Activated CD8-positive, alpha-beta T cell treated with anti-CD3 and anti-CD28 coated beads for 36 hours (primary cell): ENCODE measurements at regions not wholly inside any gene's neighbourhood (a gene's known extent, or its start where the extent isn't known, plus 50 kb on each side); places are given as distances from the start of the nearest gene placed in this dataset.

ENCODE experiments used
- ATAC-seq: fragments of 200-7000 bp; cut with Tn5 transposase; one replicate; pipeline ENCODE4 v1.10.0; 2021; ENCODE audit warnings: mild to moderate bottlenecking, moderate library complexity
- CTCF ChIA-PET: fragments of 350-600 bp; sonication (Branson Sonifier 250); formaldehyde crosslinking; loops from one replicate; lab custom pipeline; 2021; ENCODE audit warnings: antibody characterized with exemption; lab: Charles Lee
- POLR2A ChIA-PET: fragments of 350-600 bp; sonication (Branson Sonifier 250); formaldehyde crosslinking; loops from one replicate; lab custom pipeline; 2021; ENCODE audit warnings: antibody characterized with exemption; lab: Charles Lee
- DNase-seq: peaks from one replicate; pipeline ENCODE4 v3.0.0-alpha.2; 2020
- H3K27ac Mint-ChIP-seq: one replicate; pipeline ENCODE4 v1.8.0; 2021; ENCODE audit warnings: mild to moderate bottlenecking, mixed read lengths
- H3K27me3 Mint-ChIP-seq: one replicate; pipeline ENCODE4 v1.8.0; 2021; ENCODE audit warnings: mixed read lengths
- H3K36me3 Mint-ChIP-seq: one replicate; pipeline ENCODE4 v1.8.0; 2021; ENCODE audit warnings: low read depth, mixed read lengths
- H3K4me1 Mint-ChIP-seq: one replicate; pipeline ENCODE4 v1.8.0; 2021; ENCODE audit warnings: low read depth, mixed read lengths
- H3K4me3 Mint-ChIP-seq: one replicate; pipeline ENCODE4 v1.8.0; 2021; ENCODE audit warnings: mild to moderate bottlenecking, moderate library complexity, mixed read lengths
- H3K9me3 Mint-ChIP-seq: one replicate; pipeline ENCODE4 v1.8.0; 2021; ENCODE audit warnings: mixed read lengths
- intact Hi-C: fragments of 100-400 bp; cut with micrococcal nuclease; formaldehyde crosslinking; loops from one replicate; pipeline ENCODE4 v1.10.0; 2022
- TF ChIP-seq, protein P1 (sequence below): fragments of 200-600 bp; IDR thresholded peaks from one replicate; pipeline ENCODE4 v1.8.0; 2022; ENCODE audit warnings: antibody characterized with exemption, mild to moderate bottlenecking

- ChIA-PET CTCF (no interaction called here), POLR2A (no interaction called here)
- Mint-ChIP-seq H3K27me3 (no peaks in the 10 kb centered on the region), H3K27ac (no peak overlapping the region), H3K4me3 (no peak overlapping the region), H3K4me1 (no peaks in the 10 kb centered on the region), H3K36me3 (peaks cover 1% of the 10 kb centered on the region), H3K9me3 (no peaks in the 10 kb centered on the region)
- intact Hi-C loops = no loop called here
- ATAC-seq (no peak), DNase-seq (no peak)
- TF ChIP-seq, protein P1, sequence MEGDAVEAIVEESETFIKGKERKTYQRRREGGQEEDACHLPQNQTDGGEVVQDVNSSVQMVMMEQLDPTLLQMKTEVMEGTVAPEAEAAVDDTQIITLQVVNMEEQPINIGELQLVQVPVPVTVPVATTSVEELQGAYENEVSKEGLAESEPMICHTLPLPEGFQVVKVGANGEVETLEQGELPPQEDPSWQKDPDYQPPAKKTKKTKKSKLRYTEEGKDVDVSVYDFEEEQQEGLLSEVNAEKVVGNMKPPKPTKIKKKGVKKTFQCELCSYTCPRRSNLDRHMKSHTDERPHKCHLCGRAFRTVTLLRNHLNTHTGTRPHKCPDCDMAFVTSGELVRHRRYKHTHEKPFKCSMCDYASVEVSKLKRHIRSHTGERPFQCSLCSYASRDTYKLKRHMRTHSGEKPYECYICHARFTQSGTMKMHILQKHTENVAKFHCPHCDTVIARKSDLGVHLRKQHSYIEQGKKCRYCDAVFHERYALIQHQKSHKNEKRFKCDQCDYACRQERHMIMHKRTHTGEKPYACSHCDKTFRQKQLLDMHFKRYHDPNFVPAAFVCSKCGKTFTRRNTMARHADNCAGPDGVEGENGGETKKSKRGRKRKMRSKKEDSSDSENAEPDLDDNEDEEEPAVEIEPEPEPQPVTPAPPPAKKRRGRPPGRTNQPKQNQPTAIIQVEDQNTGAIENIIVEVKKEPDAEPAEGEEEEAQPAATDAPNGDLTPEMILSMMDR = no peak
Measured at GRCh38 chr2:186064507-186064906, 325.9 kb downstream of the FSIP2 start.

DNA sequence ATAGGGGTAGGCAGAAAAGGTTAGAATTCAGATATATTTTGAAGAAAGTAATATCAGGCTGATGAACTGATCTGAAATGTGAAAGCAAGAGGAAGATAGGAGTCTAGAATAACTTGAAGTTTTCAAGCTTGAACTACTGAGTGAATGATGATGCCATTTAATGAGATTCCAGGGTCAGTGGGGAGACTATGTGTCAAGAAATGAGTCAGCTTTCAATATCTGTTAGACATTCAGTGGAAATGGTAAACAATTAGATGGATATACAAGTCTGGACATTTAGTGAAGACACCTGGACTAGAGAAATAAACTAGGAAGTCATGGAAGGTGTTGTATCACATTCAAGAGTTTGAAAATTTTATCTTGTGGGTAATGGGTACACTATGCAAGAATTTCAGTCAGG is 326.9 kb downstream of the FSIP2 start:
- no peak for DNase-seq
- peaks cover 1% of the 10 kb centered on the region for H3K36me3 Mint-ChIP-seq
- ATAC-seq = no peak
- H3K27me3 Mint-ChIP-seq = no peaks in the 10 kb centered on the region
- H3K4me1 Mint-ChIP-seq = no peaks in the 10 kb centered on the region
- CTCF ChIA-PET = no interaction called here
- H3K27ac Mint-ChIP-seq = no peak overlapping the region
- no peaks in the 10 kb centered on the region for H3K9me3 Mint-ChIP-seq
- intact Hi-C loops = no loop called here
- TF ChIP-seq, protein P1 = no peak
- POLR2A ChIA-PET = no interaction called here
- H3K4me3 Mint-ChIP-seq = no peak overlapping the region

DNA sequence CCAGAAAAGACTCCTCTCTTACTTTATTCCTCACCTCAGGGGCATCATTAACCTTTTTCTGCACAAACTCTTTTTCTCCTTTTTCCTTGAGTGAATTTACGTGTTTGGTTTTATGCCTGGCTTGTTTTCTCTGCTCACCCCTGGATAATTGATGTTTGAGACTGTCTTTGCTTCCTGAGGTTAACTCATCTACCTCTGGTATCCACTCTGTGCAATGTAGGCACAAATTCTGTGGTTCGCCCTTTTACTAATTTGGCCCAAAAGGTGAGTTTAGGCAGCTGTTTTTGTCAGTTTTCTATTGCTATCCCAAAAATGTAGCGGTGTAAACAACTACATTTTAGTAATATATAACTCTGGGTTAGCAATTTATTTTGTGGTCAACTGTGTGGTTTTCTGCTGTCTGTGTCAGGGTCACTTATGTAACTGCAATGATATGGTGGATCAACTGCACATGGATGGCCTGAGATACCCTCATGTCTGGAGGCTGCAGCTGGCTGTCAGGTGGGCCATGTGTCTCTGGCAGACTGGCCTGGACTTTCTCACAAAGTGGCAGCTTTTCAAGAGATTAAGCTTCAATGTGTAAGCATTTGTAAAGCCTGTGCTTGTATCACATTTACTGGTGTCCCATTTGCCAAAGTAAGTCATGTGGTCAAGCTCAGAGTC is 329.7 kb downstream of the FSIP2 start:
- ATAC-seq = no peak
- POLR2A ChIA-PET = no interaction called here
- H3K4me3 Mint-ChIP-seq = no peak overlapping the region
- no peaks in the 10 kb centered on the region for H3K9me3 Mint-ChIP-seq
- no peaks in the 10 kb centered on the region for H3K4me1 Mint-ChIP-seq
- no peak overlapping the region for H3K27ac Mint-ChIP-seq
- no peaks in the 10 kb centered on the region for H3K27me3 Mint-ChIP-seq
- intact Hi-C loops = no loop called here
- no peak for DNase-seq
- TF ChIP-seq, protein P1 = no peak
- peaks cover 1% of the 10 kb centered on the region for H3K36me3 Mint-ChIP-seq
- CTCF ChIA-PET = interaction anchor here (1.0 to 2.0 kb wide), 2 partner anchors 8 to 27 kb away, joined by 3 to 5 read pairs; no protein-coding TSS in a partner anchor

DNA sequence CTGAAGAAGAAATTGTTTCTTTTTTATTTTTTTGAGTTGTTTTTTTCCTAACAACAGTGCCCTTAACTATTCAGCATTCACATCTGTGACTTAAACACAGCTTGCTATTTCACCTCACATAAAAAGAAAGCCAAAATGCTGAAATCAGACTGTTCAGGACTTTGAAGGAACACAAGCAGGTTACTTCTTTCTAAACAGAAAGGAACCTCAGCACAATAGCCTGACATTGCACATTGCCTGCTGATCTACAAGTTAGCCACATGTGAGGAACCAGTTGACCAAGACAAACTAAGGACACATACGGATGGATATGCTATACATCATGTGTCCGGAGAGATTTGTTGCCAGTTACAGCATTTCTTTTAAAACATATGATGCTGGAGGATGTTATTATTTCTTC is 331.1 kb downstream of the FSIP2 start:
- Mint-ChIP-seq H3K4me3 (no peak overlapping the region), H3K27ac (no peak overlapping the region), H3K36me3 (peaks cover 1% of the 10 kb centered on the region), H3K4me1 (no peaks in the 10 kb centered on the region), H3K27me3 (no peaks in the 10 kb centered on the region), H3K9me3 (no peaks in the 10 kb centered on the region)
- intact Hi-C loops = no loop called here
- ChIA-PET CTCF (no interaction called here), POLR2A (no interaction called here)
- ATAC-seq (no peak), DNase-seq (no peak)
- TF ChIP-seq, protein P1 = no peak

DNA sequence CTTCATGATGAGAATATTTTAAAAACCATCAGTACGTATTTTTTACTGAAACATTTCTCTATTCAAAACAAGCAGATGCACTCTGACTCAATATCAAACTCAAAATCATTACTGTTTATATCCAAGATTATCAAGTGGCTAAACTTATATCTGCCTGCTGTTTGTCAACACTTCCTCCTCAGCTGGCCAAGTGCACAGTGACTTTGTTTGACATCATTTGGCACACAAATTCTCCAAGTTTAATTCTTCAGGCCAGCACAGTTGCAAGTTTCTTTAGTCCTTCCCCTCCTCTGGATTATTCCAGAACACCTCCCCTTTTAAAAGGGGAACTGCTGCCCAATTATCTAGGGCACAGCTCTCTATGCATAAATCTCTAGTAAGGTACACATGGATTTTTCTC is 346.6 kb downstream of the FSIP2 start:
- POLR2A ChIA-PET = no interaction called here
- TF ChIP-seq, protein P1 = no peak
- Mint-ChIP-seq H3K4me1 (no peaks in the 10 kb centered on the region), H3K27ac (no peak overlapping the region), H3K27me3 (no peaks in the 10 kb centered on the region), H3K4me3 (no peak overlapping the region), H3K9me3 (peaks cover 6% of the 10 kb centered on the region), H3K36me3 (peaks cover 4% of the 10 kb centered on the region)
- DNase-seq = no peak
- CTCF ChIA-PET = no interaction called here
- no peak for ATAC-seq
- intact Hi-C loops = no loop called here
